CD14-positive monocyte (primary cell): ENCODE measurements at regions not wholly inside any gene's neighbourhood (a gene's known extent, or its start where the extent isn't known, plus 50 kb on each side); places are given as distances from the start of the nearest gene placed in this dataset.

ENCODE experiments used
- DNase-seq, 3 donors: peaks; one replicate each; pipeline ENCODE4 v3.0.0-alpha.2; 2011 to 2022
- H2AFZ ChIP-seq: 2 replicates; pipeline ENCODE4 v1.6.0; 2012; ENCODE audit warnings: mild to moderate bottlenecking, low read depth, low read length, inconsistent platforms; ENCODE audit not compliant: insufficient read depth, poor library complexity, severe bottlenecking
- H3K27ac ChIP-seq, 2 donors: 1 replicate in 1 of 2; 2 replicates in 1 of 2; pipeline ENCODE4 v1.5.1; 2012 to 2013; ENCODE audit warnings: low read length in 2 of 2, control low read depth in 1 of 2, inconsistent platforms in 1 of 2, low read depth in 1 of 2, mild to moderate bottlenecking in 1 of 2
- H3K27me3 ChIP-seq, 2 donors: one replicate each; pipeline versions ENCODE4 v1.6.0 to v1.6.1; 2011 to 2013; ENCODE audit warnings: low read length in 2 of 2; ENCODE audit not compliant: control insufficient read depth in 2 of 2, insufficient read depth in 2 of 2
- H3K36me3 ChIP-seq, 2 donors: replicated peaks in 1 of 2; 1 replicate in 1 of 2; 2 replicates in 1 of 2; pipeline versions ENCODE4 v1.5.1 to v1.6.1; 2012 to 2013; ENCODE audit warnings: low read length in 2 of 2, control low read depth in 1 of 2, inconsistent platforms in 1 of 2, mild to moderate bottlenecking in 1 of 2; ENCODE audit not compliant: insufficient read depth in 2 of 2, control insufficient read depth in 1 of 2
- H3K4me1 ChIP-seq, 2 donors: 1 replicate in 1 of 2; 2 replicates in 1 of 2; pipeline versions ENCODE4 v1.5.1 to v1.6.1; 2012 to 2013; ENCODE audit warnings: low read length in 2 of 2, control low read depth in 1 of 2, inconsistent platforms in 1 of 2, mild to moderate bottlenecking in 1 of 2, moderate library complexity in 1 of 2; ENCODE audit not compliant: insufficient read depth in 2 of 2, control insufficient read depth in 1 of 2
- H3K4me2 ChIP-seq: replicated peaks from 2 replicates; pipeline ENCODE3; 2012; ENCODE audit warnings: low read length, moderate library complexity, mild to moderate bottlenecking; ENCODE audit not compliant: poor library complexity, severe bottlenecking; ENCODE audit errors: extremely low read depth
- H3K4me3 ChIP-seq, 3 experiments: fragments of 200-600 bp in 1 of 3; sonication (generic) in 1 of 3; replicated peaks in 1 of 3; 1 replicate in 2 of 3; 2 replicates in 1 of 3; pipeline ENCODE4 v1.5.1; 2011 to 2013; ENCODE audit warnings: low read length in 3 of 3, mild to moderate bottlenecking in 3 of 3, control low read depth in 2 of 3, low read depth in 2 of 3, inconsistent platforms in 1 of 3, moderate library complexity in 1 of 3
- H3K79me2 ChIP-seq: 2 replicates; pipeline ENCODE4 v1.6.0; 2012; ENCODE audit warnings: mild to moderate bottlenecking, control low read depth, inconsistent platforms, low read length, moderate library complexity; ENCODE audit not compliant: insufficient read depth
- H3K9ac ChIP-seq: 2 replicates; pipeline ENCODE4 v1.6.0; 2017; ENCODE audit warnings: low read length, mild to moderate bottlenecking; ENCODE audit not compliant: insufficient read depth, poor library complexity, severe bottlenecking
- H3K9me3 ChIP-seq, 2 donors: replicated peaks in 1 of 2; 1 replicate in 1 of 2; 2 replicates in 1 of 2; pipeline versions ENCODE4 v1.5.1 to v1.6.1; 2012 to 2013; ENCODE audit warnings: low read length in 2 of 2, control low read depth in 1 of 2; ENCODE audit not compliant: control insufficient read depth in 1 of 2, insufficient read depth in 1 of 2
- H4K20me1 ChIP-seq: 2 replicates; pipeline ENCODE4 v1.6.0; 2012; ENCODE audit warnings: mild to moderate bottlenecking, low read length, control low read depth, moderate library complexity; ENCODE audit not compliant: insufficient read depth
- H3K27ac Mint-ChIP-seq, 7 donors: one replicate each; pipeline ENCODE4 v1.8.0; 2020; ENCODE audit warnings: mild to moderate bottlenecking in 7 of 7, mixed read lengths in 7 of 7, moderate library complexity in 6 of 7, inconsistent platforms in 2 of 7
- H3K27me3 Mint-ChIP-seq, 3 donors: one replicate each; pipeline ENCODE4 v1.8.0; 2021 to 2022; ENCODE audit warnings: low read depth in 3 of 3, mild to moderate bottlenecking in 3 of 3, mixed read lengths in 3 of 3, moderate library complexity in 3 of 3, inconsistent platforms in 1 of 3
- H3K36me3 Mint-ChIP-seq, 2 donors: one replicate each; pipeline ENCODE4 v1.8.0; 2020; ENCODE audit warnings: mixed read lengths in 2 of 2, inconsistent platforms in 1 of 2, mild to moderate bottlenecking in 1 of 2
- H3K4me1 Mint-ChIP-seq: one replicate; pipeline ENCODE4 v1.8.0; 2020; ENCODE audit warnings: mild to moderate bottlenecking, mixed read lengths
- H3K4me3 Mint-ChIP-seq, 2 donors: one replicate each; pipeline ENCODE4 v1.8.0; 2020; ENCODE audit warnings: mild to moderate bottlenecking in 2 of 2, mixed read lengths in 2 of 2, moderate library complexity in 1 of 2
- H3K9me3 Mint-ChIP-seq, 7 donors: one replicate each; pipeline ENCODE4 v1.8.0; 2020 to 2022; ENCODE audit warnings: mixed read lengths in 7 of 7, mild to moderate bottlenecking in 6 of 7, moderate library complexity in 6 of 7, inconsistent platforms in 2 of 7
- CTCF ChIP-seq: fragments of 200-600 bp; IDR thresholded peaks from one replicate; pipeline ENCODE4 v1.8.0; 2022; ENCODE audit warnings: antibody characterized with exemption, mild to moderate bottlenecking
- WGBS: methylation state at CpG from one replicate; pipeline ENCODE4 v1.1.5; 2013; ENCODE audit warnings: missing lambda C conversion rate; ENCODE audit not compliant: insufficient coverage; 5-methylcytosine and 5-hydroxymethylcytosine counted together
- intact Hi-C, 2 donors: fragments of 100-400 bp; cut with micrococcal nuclease; formaldehyde crosslinking; loops; one replicate each; pipeline versions ENCODE4 v1.15.0 to v1.15.1; 2023

DNA sequence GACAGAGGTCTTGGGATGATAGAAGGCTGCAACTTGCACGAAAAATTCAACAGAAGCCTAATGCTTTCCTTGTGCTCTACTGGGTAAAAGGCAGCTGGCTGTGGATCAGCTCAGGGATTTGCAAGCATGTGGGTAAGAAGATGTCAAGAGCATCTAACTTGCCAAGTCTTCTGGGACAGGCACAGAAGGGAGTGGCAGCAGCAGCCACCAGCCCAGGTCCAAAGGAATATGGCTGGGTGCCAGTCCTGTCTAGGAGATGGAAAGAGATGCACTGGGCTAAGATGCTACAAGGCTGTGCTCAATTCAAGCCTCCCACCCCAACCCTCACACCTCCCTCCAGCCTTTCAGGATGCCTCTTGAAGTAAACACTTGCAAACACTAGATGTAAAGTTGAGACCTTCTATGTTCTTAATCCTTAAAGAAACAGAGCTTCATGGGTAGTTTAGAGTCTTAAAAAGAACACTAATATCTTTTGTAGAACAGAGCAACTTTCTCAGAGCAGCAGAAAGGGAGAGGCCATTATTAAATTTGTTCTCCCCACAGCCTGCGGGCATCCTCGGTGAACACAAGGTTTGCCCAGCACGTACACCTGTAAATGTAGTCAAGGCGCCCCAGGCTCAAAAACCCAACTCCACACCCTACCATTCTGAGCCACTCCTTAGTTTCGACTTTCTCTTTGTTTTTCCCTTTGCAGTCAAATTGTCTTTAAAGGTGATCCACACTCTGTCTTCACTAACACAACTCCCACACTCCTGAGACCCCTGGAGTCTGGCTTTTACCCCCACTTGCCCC lies 64.6 kb upstream of the BCAR3 start:
- H3K4me3 Mint-ChIP-seq, result no peak overlapping the region
- H3K27ac Mint-ChIP-seq, result no peak overlapping the region
- no peak for DNase-seq
- no peak overlapping the region for H3K27ac ChIP-seq
- WGBS, result 100% methylated on average over 6 of the region's 6 CpGs
- H3K36me3 Mint-ChIP-seq, result no peaks in the 10 kb centered on the region
- H3K27me3 ChIP-seq, result no peaks in the 10 kb centered on the region
- H3K9me3 ChIP-seq, result no peaks in the 10 kb centered on the region
- no peaks in the 10 kb centered on the region for H4K20me1 ChIP-seq
- H3K4me3 ChIP-seq, result no peak overlapping the region
- H2AFZ ChIP-seq, result no peak overlapping the region
- peaks cover 3 to 19% of the 10 kb centered on the region in 2 donors for H3K4me1 ChIP-seq
- intact Hi-C loops, result no loop called here
- H3K36me3 ChIP-seq, result no peaks in the 10 kb centered on the region
- peaks cover 18% of the 10 kb centered on the region for H3K4me1 Mint-ChIP-seq
- H3K27me3 Mint-ChIP-seq, result peaks cover 0 to 4% (median 2%) of the 10 kb centered on the region in 3 donors
- H3K9ac ChIP-seq, result no peak overlapping the region
- no peaks in the 10 kb centered on the region for H3K79me2 ChIP-seq
- TF ChIP-seq CTCF, result no peak
- no peak overlapping the region for H3K4me2 ChIP-seq
- H3K9me3 Mint-ChIP-seq, result peaks cover 0 to 11% (median 5%) of the 10 kb centered on the region in 7 donors

GRCh38 chr1:93744299-93744988 lies 62.8 kb upstream of the BCAR3 start:
- H3K4me3 ChIP-seq, result no peak overlapping the region
- no peaks in the 10 kb centered on the region for H3K27me3 ChIP-seq
- intact Hi-C loops, result no loop called here
- no peak overlapping the region for H3K9ac ChIP-seq
- Mint-ChIP-seq H3K9me3 (peaks cover 0 to 11% (median 5%) of the 10 kb centered on the region in 7 donors), H3K36me3 (no peaks in the 10 kb centered on the region), H3K27ac (no peak overlapping the region), H3K4me1 (peaks cover 5% of the 10 kb centered on the region), H3K27me3 (peaks cover 1 to 4% (median 2%) of the 10 kb centered on the region in 3 donors), H3K4me3 (no peak overlapping the region)
- no peaks in the 10 kb centered on the region for H3K79me2 ChIP-seq
- no peaks in the 10 kb centered on the region for H4K20me1 ChIP-seq
- H3K27ac ChIP-seq, result no peak overlapping the region
- H3K36me3 ChIP-seq, result no peaks in the 10 kb centered on the region
- WGBS, result 60% methylated on average over 1 of the region's 7 CpGs
- no peaks in the 10 kb centered on the region for H3K9me3 ChIP-seq
- peaks cover 0 to 4% of the 10 kb centered on the region in 2 donors for H3K4me1 ChIP-seq
- no peak overlapping the region for H2AFZ ChIP-seq
- no peak for TF ChIP-seq CTCF
- no peak overlapping the region for H3K4me2 ChIP-seq
- no peak for DNase-seq
